Ectodermal cell (in vitro differentiated cells): ENCODE measurements at regions not wholly inside any gene's neighbourhood (a gene's known extent, or its start where the extent isn't known, plus 50 kb on each side); places are given as distances from the start of the nearest gene placed in this dataset.

Experiments
- H3K27ac ChIP-seq: 2 replicates; pipeline ENCODE4 v1.7.0; 2013; ENCODE audit warnings: mild to moderate bottlenecking, low read depth, low read length; ENCODE audit not compliant: insufficient read depth, poor library complexity, severe bottlenecking
- H3K27me3 ChIP-seq: 2 replicates; pipeline ENCODE4 v1.7.0; 2013; ENCODE audit warnings: mild to moderate bottlenecking, low read length; ENCODE audit not compliant: insufficient read depth, control insufficient read depth, poor library complexity, severe bottlenecking
- H3K36me3 ChIP-seq: one replicate; pipeline ENCODE4 v1.7.0; 2013; ENCODE audit warnings: low read length; ENCODE audit not compliant: control insufficient read depth, insufficient read depth
- H3K4me1 ChIP-seq: one replicate; pipeline ENCODE4 v1.7.0; 2013; ENCODE audit warnings: low read length; ENCODE audit not compliant: control insufficient read depth, insufficient read depth
- H3K4me3 ChIP-seq: 2 replicates; pipeline ENCODE4 v1.7.0; 2013; ENCODE audit warnings: low read depth, low read length, control low read depth; ENCODE audit not compliant: insufficient read depth
- H3K9me3 ChIP-seq: 2 replicates; pipeline ENCODE4 v1.7.0; 2013; ENCODE audit warnings: mild to moderate bottlenecking, low read length, moderate library complexity; ENCODE audit not compliant: control insufficient read depth
- WGBS, 2 experiments: methylation state at CpG; one replicate each; pipeline ENCODE4 v1.1.7; 2013; ENCODE audit warnings: missing lambda C conversion rate in 2 of 2; 5-methylcytosine and 5-hydroxymethylcytosine counted together

GRCh38 chr13:87736849-87737385, 65.7 kb downstream of the SLITRK5 start:
- H3K9me3 ChIP-seq, result no peaks in the 10 kb centered on the region
- no peaks in the 10 kb centered on the region for H3K36me3 ChIP-seq
- no peak overlapping the region for H3K4me3 ChIP-seq
- H3K4me1 ChIP-seq, result no peaks in the 10 kb centered on the region
- no peaks in the 10 kb centered on the region for H3K27me3 ChIP-seq
- 83 to 100% methylated on average over 1 of the region's 1 CpG for WGBS, 2 experiments
- no peak overlapping the region for H3K27ac ChIP-seq

DNA sequence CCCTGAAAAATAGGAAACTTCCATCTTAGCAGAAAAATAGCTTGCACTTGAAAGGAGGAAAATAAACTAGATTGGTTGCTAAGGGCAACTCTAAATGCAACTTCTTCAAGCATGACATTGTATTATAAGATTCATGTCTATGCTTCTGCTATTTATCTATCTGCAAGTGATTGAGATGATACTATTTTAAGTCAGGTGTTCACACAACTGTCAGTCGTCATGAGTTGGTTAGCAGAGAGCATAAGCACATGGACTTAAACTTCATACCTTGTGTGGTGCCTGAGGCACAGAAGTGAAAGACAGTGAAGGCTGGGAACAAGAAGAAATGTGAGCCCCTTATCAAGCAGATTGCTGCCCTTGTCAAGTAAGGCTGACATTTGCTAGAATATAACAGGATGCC, 82.9 kb downstream of the SLITRK5 start:
- 85 to 91% methylated on average over 1 of the region's 1 CpG for WGBS, 2 experiments

GRCh38 chr13:87769445-87769844, 98.3 kb downstream of the SLITRK5 start:
- Histone ChIP-seq H3K4me3 (no peak overlapping the region), H3K36me3 (no peaks in the 10 kb centered on the region), H3K27ac (no peak overlapping the region), H3K27me3 (no peaks in the 10 kb centered on the region), H3K9me3 (no peaks in the 10 kb centered on the region), H3K4me1 (no peaks in the 10 kb centered on the region)
- WGBS, 2 experiments, result 74% methylated on average over 4 of the region's 4 CpGs

More for the DNA sequence above, 82.9 kb downstream of the SLITRK5 start:
- no peaks in the 10 kb centered on the region for H3K27me3 ChIP-seq
- no peak overlapping the region for H3K4me3 ChIP-seq
- no peaks in the 10 kb centered on the region for H3K4me1 ChIP-seq
- no peaks in the 10 kb centered on the region for H3K9me3 ChIP-seq
- H3K27ac ChIP-seq, result no peak overlapping the region
- no peaks in the 10 kb centered on the region for H3K36me3 ChIP-seq

- Histone ChIP-seq H3K36me3 (no peaks in the 10 kb centered on the region), H3K9me3 (no peaks in the 10 kb centered on the region), H3K27me3 (no peaks in the 10 kb centered on the region), H3K27ac (no peak overlapping the region), H3K4me1 (peaks cover 4% of the 10 kb centered on the region), H3K4me3 (no peak overlapping the region)
- WGBS, 2 experiments, result 18% methylated on average over 3 of the region's 3 CpGs
Measured at GRCh38 chr13:87777387-87777786, 106.2 kb downstream of the SLITRK5 start.

DNA sequence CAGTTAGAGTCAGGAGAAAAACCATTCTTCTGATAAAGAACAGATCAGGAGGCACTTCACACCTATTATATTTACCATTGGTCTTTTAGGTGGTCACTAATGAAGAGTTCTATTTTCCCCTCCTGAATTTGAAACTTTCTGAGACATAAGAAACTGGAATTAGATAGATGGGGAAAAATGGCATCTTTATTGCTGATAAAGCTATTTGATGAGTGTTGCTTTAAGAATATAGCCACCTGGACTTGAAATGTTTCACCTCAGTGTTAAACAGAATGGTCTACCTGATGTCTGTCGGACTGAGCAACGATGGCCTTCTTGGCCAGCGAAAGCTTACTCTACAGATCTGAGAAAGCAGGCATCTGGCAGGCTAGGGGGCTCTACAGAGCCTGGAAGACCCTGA, 107.0 kb downstream of the SLITRK5 start:
- no peaks in the 10 kb centered on the region for H3K27me3 ChIP-seq
- no peak overlapping the region for H3K4me3 ChIP-seq
- 90 to 93% methylated on average over 3 of the region's 3 CpGs for WGBS, 2 experiments

DNA sequence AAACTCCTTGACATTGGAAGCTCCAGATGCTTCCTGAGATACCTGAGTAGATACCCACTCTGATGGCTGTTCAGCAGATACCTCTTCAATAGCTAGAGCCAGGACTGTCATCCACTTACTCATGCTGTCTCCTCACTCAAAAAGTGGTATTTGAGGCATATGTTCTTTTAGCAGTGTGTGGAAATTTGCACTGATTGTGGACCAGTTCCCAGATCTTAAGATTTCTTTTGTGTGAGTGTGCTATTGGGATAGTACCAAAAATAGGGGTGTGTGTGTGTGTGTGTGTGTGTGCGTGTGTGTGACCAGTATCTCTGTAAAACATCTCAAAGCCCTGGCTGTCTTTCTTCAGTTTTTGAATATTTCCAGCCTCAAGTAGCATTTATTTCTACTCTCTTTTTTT, 108.3 kb downstream of the SLITRK5 start:
- H3K4me1 ChIP-seq, result peaks cover 4% of the 10 kb centered on the region
- WGBS, 2 experiments, result 88 to 91% methylated on average over 1 of the region's 1 CpG
- H3K4me3 ChIP-seq, result no peak overlapping the region
- H3K27me3 ChIP-seq, result no peaks in the 10 kb centered on the region
- no peaks in the 10 kb centered on the region for H3K9me3 ChIP-seq
- no peak overlapping the region for H3K27ac ChIP-seq
- no peaks in the 10 kb centered on the region for H3K36me3 ChIP-seq

More for the DNA sequence above, 107.0 kb downstream of the SLITRK5 start:
- Histone ChIP-seq H3K27ac (no peak overlapping the region), H3K4me1 (peaks cover 4% of the 10 kb centered on the region), H3K9me3 (no peaks in the 10 kb centered on the region), H3K36me3 (no peaks in the 10 kb centered on the region)

DNA sequence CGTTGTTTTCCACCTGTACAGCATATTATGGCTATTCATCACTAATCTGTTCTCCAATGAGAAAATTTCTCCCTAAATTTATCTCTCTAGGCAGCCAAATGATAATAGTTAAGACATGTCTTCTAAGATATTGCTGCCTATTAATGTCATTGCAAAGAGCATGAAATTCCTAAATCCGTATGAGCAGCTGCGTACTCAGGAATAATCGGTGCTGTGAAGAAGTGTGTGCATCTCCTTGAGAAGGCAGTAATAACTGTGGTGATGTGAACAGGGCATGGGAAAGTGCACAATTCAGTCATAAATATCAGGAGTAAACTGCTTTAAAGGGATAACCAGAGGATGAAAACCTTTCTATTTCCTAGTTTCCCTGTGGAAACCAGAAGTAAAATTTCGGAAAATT, 112.2 kb downstream of the SLITRK5 start:
- Histone ChIP-seq H3K27ac (no peak overlapping the region), H3K9me3 (no peaks in the 10 kb centered on the region), H3K36me3 (no peaks in the 10 kb centered on the region), H3K4me3 (no peak overlapping the region), H3K27me3 (no peaks in the 10 kb centered on the region), H3K4me1 (no peaks in the 10 kb centered on the region)
- WGBS, 2 experiments, result 94 to 97% methylated on average over 4 of the region's 5 CpGs

DNA sequence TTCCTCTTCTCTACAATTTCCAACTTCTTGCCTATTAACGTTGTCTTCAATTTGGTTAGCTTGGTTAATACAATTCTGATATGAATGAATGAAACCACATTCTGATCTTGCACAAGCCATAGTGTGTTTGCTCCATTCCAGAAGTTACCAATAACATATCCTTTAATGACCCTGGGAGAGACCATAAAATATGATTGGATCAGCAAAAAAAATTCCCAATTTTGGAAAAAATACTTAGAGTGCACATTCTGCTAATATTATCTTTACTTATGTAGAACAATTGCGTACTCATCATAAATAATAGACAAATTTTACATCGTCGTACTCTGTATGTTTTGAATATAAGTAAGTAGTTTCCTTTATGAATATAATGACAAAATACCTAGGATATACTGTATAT, 117.2 kb downstream of the SLITRK5 start:
- no peaks in the 10 kb centered on the region for H3K36me3 ChIP-seq
- 100% methylated on average over 1 of the region's 4 CpGs; no CpG with 5 or more reads in 1 of the 2 experiments for WGBS, 2 experiments
- H3K27me3 ChIP-seq, result no peaks in the 10 kb centered on the region
- H3K4me3 ChIP-seq, result no peak overlapping the region
- H3K4me1 ChIP-seq, result no peaks in the 10 kb centered on the region
- H3K9me3 ChIP-seq, result no peaks in the 10 kb centered on the region
- no peak overlapping the region for H3K27ac ChIP-seq

DNA sequence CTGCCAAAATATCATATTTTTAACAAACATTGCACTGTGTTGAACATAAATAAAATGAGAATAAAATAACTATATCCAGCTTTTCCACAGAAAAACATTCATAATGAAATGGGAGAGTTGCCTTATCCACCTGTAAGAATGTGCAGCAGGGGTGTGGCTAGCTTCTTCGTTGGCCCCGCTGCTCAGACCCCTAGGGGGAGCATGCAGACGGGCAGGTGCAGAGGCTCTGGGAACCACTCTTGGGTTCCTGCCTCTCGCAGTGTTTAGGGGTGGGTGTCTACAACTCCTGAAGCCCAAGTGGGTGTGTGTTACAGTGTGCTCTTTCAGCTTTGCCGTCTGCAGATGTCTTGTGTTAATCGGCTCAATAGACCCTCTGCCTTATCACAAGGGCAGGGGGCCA, 121.7 kb downstream of the SLITRK5 start:
- H3K4me3 ChIP-seq, result no peak overlapping the region
- WGBS, 2 experiments, result 62% methylated on average over 6 of the region's 6 CpGs
- H3K4me1 ChIP-seq, result no peaks in the 10 kb centered on the region
- no peaks in the 10 kb centered on the region for H3K27me3 ChIP-seq
- no peaks in the 10 kb centered on the region for H3K9me3 ChIP-seq
- H3K36me3 ChIP-seq, result no peaks in the 10 kb centered on the region
- no peak overlapping the region for H3K27ac ChIP-seq

- H3K36me3 ChIP-seq, result no peaks in the 10 kb centered on the region
- 96 to 100% methylated on average over 1 to 2 of the region's 2 CpGs for WGBS, 2 experiments
- no peaks in the 10 kb centered on the region for H3K27me3 ChIP-seq
- H3K4me1 ChIP-seq, result no peaks in the 10 kb centered on the region
- H3K4me3 ChIP-seq, result no peak overlapping the region
- no peak overlapping the region for H3K27ac ChIP-seq
- no peaks in the 10 kb centered on the region for H3K9me3 ChIP-seq
Measured at GRCh38 chr13:87798536-87798935, 127.4 kb downstream of the SLITRK5 start.

GRCh38 chr13:87810391-87810801, 139.2 kb downstream of the SLITRK5 start:
- 48 to 51% methylated on average over 13 of the region's 13 CpGs for WGBS, 2 experiments
- Histone ChIP-seq H3K27ac (no peak overlapping the region), H3K9me3 (no peaks in the 10 kb centered on the region), H3K36me3 (no peaks in the 10 kb centered on the region), H3K27me3 (no peaks in the 10 kb centered on the region), H3K4me3 (peak overlapping the region; percentile 3), H3K4me1 (no peaks in the 10 kb centered on the region)
